Natural killer cell treated with Interleukin-12 subunit alpha and Interleukin-12 subunit beta and Interleukin-15 and Interleukin-18, amount 100 ng/mL, for 72 hours (primary cell): ENCODE measurements at regions not wholly inside any gene's neighbourhood (a gene's known extent, or its start where the extent isn't known, plus 50 kb on each side); places are given as distances from the start of the nearest gene placed in this dataset.

ENCODE experiments used
- ATAC-seq, 2 donors: fragments of 150-1000 bp; cut with Tn5 transposase in 1 of 2; sonication (Bioruptor Pico), chemical (Tn5 transposase) in 1 of 2; 2 replicates each; pipeline ENCODE4 v1.10.0; 2021
- DNase-seq: peaks from one replicate; pipeline ENCODE4 v3.0.0; 2022; ENCODE audit warnings: low spot score
- H3K27ac Mint-ChIP-seq, 2 donors: 1 replicate in 1 of 2; 2 replicates in 1 of 2; pipeline ENCODE4 v1.8.0; 2022; ENCODE audit warnings: mixed read lengths in 2 of 2, mild to moderate bottlenecking in 1 of 2, moderate library complexity in 1 of 2
- H3K27me3 Mint-ChIP-seq, 2 donors: 1 replicate in 1 of 2; 2 replicates in 1 of 2; pipeline ENCODE4 v1.8.0; 2022; ENCODE audit warnings: mixed read lengths in 2 of 2
- H3K36me3 Mint-ChIP-seq: one replicate; pipeline ENCODE4 v1.8.0; 2022; ENCODE audit warnings: mixed read lengths
- H3K4me1 Mint-ChIP-seq, 2 donors: 1 replicate in 1 of 2; 2 replicates in 1 of 2; pipeline ENCODE4 v1.8.0; 2022; ENCODE audit warnings: low read depth in 2 of 2, mixed read lengths in 2 of 2, mild to moderate bottlenecking in 1 of 2
- H3K4me3 Mint-ChIP-seq: one replicate; pipeline ENCODE4 v1.8.0; 2022; ENCODE audit warnings: mixed read lengths
- H3K9me3 Mint-ChIP-seq: 2 replicates; pipeline ENCODE4 v1.8.0; 2022; ENCODE audit warnings: mixed read lengths

DNA sequence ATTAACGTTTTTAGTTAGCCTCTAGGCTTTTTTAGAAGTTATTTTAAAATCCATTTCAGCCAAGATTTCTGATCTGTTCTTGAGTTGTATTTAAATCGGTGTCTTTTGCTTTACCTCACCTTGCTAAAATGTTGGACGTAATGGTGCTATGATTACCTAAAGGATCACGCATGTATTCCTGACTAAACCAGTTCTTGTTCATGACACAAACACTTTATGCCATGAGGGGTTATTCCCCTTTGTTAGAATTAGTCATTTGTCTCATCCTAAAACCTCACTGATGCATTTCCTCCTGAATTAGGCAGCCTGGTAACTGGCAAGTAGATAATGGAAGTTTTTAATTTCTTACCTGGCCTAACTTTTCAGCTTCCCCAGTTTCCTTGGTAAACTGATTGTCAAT lies 185.4 kb upstream of the TANK start:
- no peak overlapping the region for H3K4me3 Mint-ChIP-seq
- no peaks in the 10 kb centered on the region for H3K4me1 Mint-ChIP-seq
- H3K27me3 Mint-ChIP-seq: peaks cover 14 to 15% of the 10 kb centered on the region in 2 donors
- no peaks in the 10 kb centered on the region for H3K9me3 Mint-ChIP-seq
- no peaks in the 10 kb centered on the region for H3K36me3 Mint-ChIP-seq
- DNase-seq (no peak), ATAC-seq (no peak)
- H3K27ac Mint-ChIP-seq: no peak overlapping the region

GRCh38 chr2:160976797-160977196 lies 183.4 kb upstream of the TANK start:
- no peaks in the 10 kb centered on the region for H3K4me1 Mint-ChIP-seq
- H3K9me3 Mint-ChIP-seq: no peaks in the 10 kb centered on the region
- H3K27ac Mint-ChIP-seq: no peak overlapping the region
- peaks cover 15 to 18% of the 10 kb centered on the region in 2 donors for H3K27me3 Mint-ChIP-seq
- H3K36me3 Mint-ChIP-seq: no peaks in the 10 kb centered on the region
- ATAC-seq (no peak), DNase-seq (no peak)
- no peak overlapping the region for H3K4me3 Mint-ChIP-seq

DNA sequence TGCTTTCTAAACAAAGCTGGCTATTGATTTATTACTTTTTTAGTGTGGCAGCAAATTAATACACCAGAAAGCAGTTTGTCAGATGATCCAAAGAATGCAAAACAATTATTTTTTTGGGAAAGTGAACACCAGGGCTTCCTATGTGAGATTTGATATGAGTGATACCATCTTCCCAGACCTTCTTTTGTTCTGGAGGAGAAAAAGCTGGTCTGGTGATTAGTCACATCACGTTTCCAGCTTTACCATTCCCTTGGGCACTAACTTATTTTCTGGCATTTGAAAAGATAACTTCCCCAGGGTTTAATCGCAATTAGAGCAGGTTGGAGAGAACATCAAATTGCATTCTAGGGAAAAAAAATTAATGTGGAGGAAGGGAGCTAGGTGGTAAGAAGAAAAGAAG lies 182.9 kb upstream of the TANK start:
- DNase-seq (no peak), ATAC-seq (no peak)
- no peaks in the 10 kb centered on the region for H3K36me3 Mint-ChIP-seq
- H3K4me3 Mint-ChIP-seq: no peak overlapping the region
- H3K9me3 Mint-ChIP-seq: no peaks in the 10 kb centered on the region
- no peak overlapping the region for H3K27ac Mint-ChIP-seq
- H3K4me1 Mint-ChIP-seq: no peaks in the 10 kb centered on the region
- peaks cover 15 to 21% of the 10 kb centered on the region in 2 donors for H3K27me3 Mint-ChIP-seq

DNA sequence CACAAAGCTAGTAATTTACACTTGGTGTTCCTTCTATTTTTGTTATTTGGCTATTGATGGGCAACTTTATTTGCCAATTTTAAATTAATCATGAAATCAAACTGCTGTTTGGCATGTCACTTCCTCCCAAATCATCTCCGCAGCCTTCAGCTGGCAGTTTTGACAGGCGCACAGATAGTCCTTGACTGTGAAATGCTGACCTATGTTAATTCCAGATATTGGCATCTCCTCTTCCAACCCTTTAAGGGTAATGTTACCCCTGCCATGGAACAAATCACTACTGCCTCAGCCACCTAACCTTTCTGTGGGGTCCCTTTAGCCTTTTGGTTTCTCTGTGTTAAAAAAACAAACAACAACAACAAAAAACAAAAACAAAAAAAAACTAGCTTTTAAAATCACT lies 182.4 kb upstream of the TANK start:
- H3K4me3 Mint-ChIP-seq: no peak overlapping the region
- H3K4me1 Mint-ChIP-seq: no peaks in the 10 kb centered on the region
- no peak for ATAC-seq
- no peaks in the 10 kb centered on the region for H3K36me3 Mint-ChIP-seq
- peaks cover 15 to 21% of the 10 kb centered on the region in 2 donors for H3K27me3 Mint-ChIP-seq
- DNase-seq: no peak
- no peak overlapping the region for H3K27ac Mint-ChIP-seq
- H3K9me3 Mint-ChIP-seq: no peaks in the 10 kb centered on the region

DNA sequence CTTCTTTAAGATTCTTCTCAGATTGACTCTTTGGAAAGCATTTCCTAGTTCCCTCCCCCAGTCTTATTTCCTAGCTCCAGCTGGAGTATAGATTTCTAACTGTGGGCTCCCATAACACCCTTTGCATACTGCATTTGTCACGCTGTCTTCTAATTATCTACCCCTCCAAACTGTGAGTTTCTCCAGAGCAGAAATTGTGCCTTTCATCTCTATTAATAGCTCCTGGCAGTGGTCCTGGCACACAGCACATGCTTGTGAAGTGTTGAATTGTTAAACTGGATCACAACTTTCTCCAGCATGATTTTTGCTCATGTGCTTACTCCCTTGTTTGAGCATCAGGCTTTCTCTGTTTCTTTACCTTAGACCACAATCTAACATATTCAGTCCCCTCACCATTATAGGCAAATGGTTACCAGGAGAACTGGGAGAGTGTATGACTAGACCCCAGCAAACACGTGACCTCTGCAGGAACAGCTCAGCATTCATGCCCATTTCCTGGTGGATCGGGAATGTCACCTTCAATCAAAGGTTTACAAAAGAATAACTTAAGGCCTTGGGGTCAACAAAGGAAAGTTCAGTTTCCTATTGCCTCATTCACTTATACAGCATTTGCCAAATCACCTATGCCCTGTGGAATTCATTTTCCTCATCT lies 175.7 kb upstream of the TANK start:
- H3K4me1 Mint-ChIP-seq: no peaks in the 10 kb centered on the region
- H3K27ac Mint-ChIP-seq: no peak overlapping the region
- peaks cover 11 to 26% of the 10 kb centered on the region in 2 donors for H3K27me3 Mint-ChIP-seq
- H3K36me3 Mint-ChIP-seq: no peaks in the 10 kb centered on the region
- H3K9me3 Mint-ChIP-seq: no peaks in the 10 kb centered on the region
- H3K4me3 Mint-ChIP-seq: no peak overlapping the region
- ATAC-seq: no peak
- DNase-seq: no peak

- Mint-ChIP-seq H3K9me3 (no peaks in the 10 kb centered on the region), H3K36me3 (no peaks in the 10 kb centered on the region), H3K27me3 (peaks cover 4 to 9% of the 10 kb centered on the region in 2 donors), H3K4me3 (no peak overlapping the region), H3K27ac (no peak overlapping the region), H3K4me1 (peaks cover 9 to 10% of the 10 kb centered on the region in 2 donors)
- DNase-seq (no peak), ATAC-seq (no peak)
These were observed 170.4 kb upstream of the TANK start for GRCh38 chr2:160989778-160990177.

DNA sequence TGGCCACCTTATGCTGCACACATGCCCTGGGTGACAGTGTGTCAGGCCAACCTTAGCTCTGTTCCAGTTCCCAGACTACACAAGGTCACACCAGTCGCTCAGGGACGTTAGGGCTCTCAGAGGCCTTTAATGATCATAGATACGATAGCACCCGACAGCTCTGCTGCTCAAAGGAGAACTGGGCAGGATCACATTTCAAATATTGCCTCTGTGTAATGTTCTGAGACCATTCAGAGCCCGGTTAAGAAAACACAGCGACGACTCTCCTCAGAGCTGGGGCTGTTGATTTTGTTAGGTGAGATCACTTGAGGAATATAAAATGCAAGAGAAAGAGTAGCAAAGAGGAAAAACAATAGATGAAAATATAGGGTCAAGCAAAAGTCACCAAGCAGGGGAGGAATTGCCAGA lies 166.6 kb upstream of the TANK start:
- Mint-ChIP-seq H3K27me3 (peaks cover 0 to 4% of the 10 kb centered on the region in 2 donors), H3K9me3 (no peaks in the 10 kb centered on the region), H3K36me3 (no peaks in the 10 kb centered on the region), H3K4me3 (no peak overlapping the region), H3K27ac (no peak overlapping the region), H3K4me1 (peaks cover 9 to 10% of the 10 kb centered on the region in 2 donors)
- ATAC-seq (no peak), DNase-seq (no peak)

GRCh38 chr2:160994141-160995002 lies 165.9 kb upstream of the TANK start:
- Mint-ChIP-seq H3K27ac (no peak overlapping the region), H3K27me3 (peaks cover 0 to 4% of the 10 kb centered on the region in 2 donors), H3K36me3 (no peaks in the 10 kb centered on the region), H3K9me3 (no peaks in the 10 kb centered on the region), H3K4me1 (peaks cover 9 to 10% of the 10 kb centered on the region in 2 donors), H3K4me3 (no peak overlapping the region)
- ATAC-seq: peak; percentile 80 to 82
- peak; percentile 72 for DNase-seq

- no peak for ATAC-seq
- H3K27me3 Mint-ChIP-seq: peaks cover 0 to 6% of the 10 kb centered on the region in 2 donors
- H3K9me3 Mint-ChIP-seq: no peaks in the 10 kb centered on the region
- no peak for DNase-seq
- peaks cover 9 to 10% of the 10 kb centered on the region in 2 donors for H3K4me1 Mint-ChIP-seq
- H3K4me3 Mint-ChIP-seq: no peak overlapping the region
- no peak overlapping the region for H3K27ac Mint-ChIP-seq
- H3K36me3 Mint-ChIP-seq: no peaks in the 10 kb centered on the region
These were observed 163.6 kb upstream of the TANK start for GRCh38 chr2:160996584-160996983.

GRCh38 chr2:161004379-161004778 lies 155.8 kb upstream of the TANK start:
- ATAC-seq: no peak
- H3K4me3 Mint-ChIP-seq: no peak overlapping the region

DNA sequence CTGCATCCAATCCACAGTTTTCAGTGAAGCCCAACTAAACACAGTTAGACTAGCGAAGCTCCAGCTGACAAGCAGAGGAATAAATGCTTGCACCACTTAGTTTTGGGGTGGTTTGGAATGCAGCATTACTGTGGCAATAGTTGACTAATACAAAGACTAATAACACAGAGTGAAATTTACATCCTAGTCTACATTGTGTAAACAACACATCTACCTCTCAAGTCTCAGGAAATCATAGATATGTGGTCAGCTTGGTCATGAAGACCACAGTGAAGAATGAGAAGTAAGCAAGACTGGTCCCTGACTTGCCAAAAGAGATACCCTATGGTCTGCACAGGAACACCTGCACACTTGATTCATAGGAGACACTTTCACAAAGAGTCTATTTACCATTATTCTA lies 155.1 kb upstream of the TANK start:
- Mint-ChIP-seq H3K27me3 (peaks cover 17 to 18% of the 10 kb centered on the region in 2 donors), H3K27ac (no peak overlapping the region), H3K4me3 (no peak overlapping the region), H3K9me3 (no peaks in the 10 kb centered on the region), H3K4me1 (peaks cover 6 to 8% of the 10 kb centered on the region in 2 donors), H3K36me3 (no peaks in the 10 kb centered on the region)
- peak; percentile 60 to 68 for ATAC-seq
- DNase-seq: no peak

More at GRCh38 chr2:161004379-161004778, 155.8 kb upstream of the TANK start:
- DNase-seq: no peak
- Mint-ChIP-seq H3K27ac (no peak overlapping the region), H3K27me3 (peaks cover 17 to 18% of the 10 kb centered on the region in 2 donors), H3K4me1 (peaks cover 6 to 8% of the 10 kb centered on the region in 2 donors), H3K36me3 (no peaks in the 10 kb centered on the region), H3K9me3 (no peaks in the 10 kb centered on the region)

- H3K36me3 Mint-ChIP-seq: peaks cover 11% of the 10 kb centered on the region
- no peaks in the 10 kb centered on the region for H3K9me3 Mint-ChIP-seq
- peaks cover 26 to 41% of the 10 kb centered on the region in 2 donors for H3K27me3 Mint-ChIP-seq
- H3K4me1 Mint-ChIP-seq: peaks cover 12 to 20% of the 10 kb centered on the region in 2 donors
- no peak for ATAC-seq
- DNase-seq: no peak
- no peak overlapping the region for H3K27ac Mint-ChIP-seq
- H3K4me3 Mint-ChIP-seq: no peak overlapping the region
These were observed 151.9 kb upstream of the TANK start for GRCh38 chr2:161008311-161008710.

DNA sequence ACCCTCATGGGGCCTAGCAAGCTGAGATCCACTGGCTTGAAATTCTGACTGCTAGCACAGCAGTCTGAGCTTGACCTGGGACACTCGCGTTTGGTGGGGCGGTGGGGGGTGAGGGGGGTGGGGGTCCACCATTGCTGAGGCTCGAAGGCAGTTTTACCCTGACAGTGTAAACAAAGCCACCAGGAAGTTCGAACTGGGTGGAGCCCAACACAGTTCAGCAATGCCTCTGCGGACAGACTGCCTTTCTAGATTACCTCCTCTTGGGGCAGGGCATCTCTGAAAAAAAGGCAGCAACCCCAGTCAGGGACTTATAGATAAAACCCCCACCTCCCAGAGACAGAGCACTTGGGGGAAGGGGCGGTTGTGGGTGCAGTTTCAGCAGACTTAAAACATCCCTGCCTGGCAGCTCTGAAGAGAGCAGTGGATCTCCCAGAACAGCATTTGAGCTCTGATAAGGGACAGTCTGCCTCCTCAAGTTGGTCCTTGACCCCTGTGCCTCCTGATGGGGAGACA lies 149.7 kb upstream of the TANK start:
- DNase-seq (no peak), ATAC-seq (no peak)
- H3K4me3 Mint-ChIP-seq: no peak overlapping the region
- no peak overlapping the region for H3K27ac Mint-ChIP-seq
- H3K9me3 Mint-ChIP-seq: peaks cover 11% of the 10 kb centered on the region
- peaks cover 27% of the 10 kb centered on the region for H3K36me3 Mint-ChIP-seq
- peaks cover 6 to 13% of the 10 kb centered on the region in 2 donors for H3K4me1 Mint-ChIP-seq
- peaks cover 26 to 41% of the 10 kb centered on the region in 2 donors for H3K27me3 Mint-ChIP-seq
